GM12878 (cell line): ENCODE measurements at regions not wholly inside any gene's neighbourhood (a gene's known extent, or its start where the extent isn't known, plus 50 kb on each side); places are given as distances from the start of the nearest gene placed in this dataset.

Experiments
- ATAC-seq: fragments of 200-7000 bp; cut with Tn5 transposase; 3 replicates; pipeline ENCODE4 v1.9.1; 2020; ENCODE audit warnings: mild to moderate bottlenecking, moderate library complexity
- BruUV-seq: library from RNA; stranded (reverse); fragments of 400-500 nt; replicated peaks from 2 replicates; lab custom pipeline; 2021; lab: Mats Ljungman, UMichigan
- CTCF ChIA-PET: fragments of 300-600 bp; sonication (Branson Sonifier 250); formaldehyde crosslinking; extraction: SDS; loops from one replicate; lab custom pipeline; 2021; ENCODE audit warnings: inconsistent platforms; lab: Yijun Ruan, JAX
- POLR2A ChIA-PET: fragments of 350-600 bp; formaldehyde crosslinking; extraction: SDS; loops from one replicate; lab custom pipeline; 2021; ENCODE audit warnings: inconsistent platforms; lab: Charles Lee
- RAD21 ChIA-PET: fragments of 300-600 bp; sonication (Branson Sonifier 250); formaldehyde crosslinking; loops from one replicate; lab custom pipeline; 2023; ENCODE audit warnings: antibody characterized with exemption; ENCODE audit not compliant: unreplicated experiment; lab: Charles Lee
- SMC1A ChIA-PET: fragments of 300-600 bp; sonication (Branson Sonifier 250); formaldehyde crosslinking; loops from one replicate; lab custom pipeline; 2023; ENCODE audit not compliant: unreplicated experiment, uncharacterized antibody; lab: Charles Lee
- DNase-seq: peaks from one replicate; pipeline ENCODE4 v3.0.0-alpha.2; 2011; ENCODE audit warnings: low read depth, low spot score
- FAIRE-seq: peaks from 3 replicates; lab custom pipeline; 2011; peaks lifted over from hg19 to GRCh38; lab: Jason Lieb, UNC
- H2AFZ ChIP-seq: 2 replicates; pipeline ENCODE4 v1.6.0; 2011; ENCODE audit warnings: low read depth, low read length, control low read depth; ENCODE audit not compliant: control insufficient read depth
- H3K27ac ChIP-seq: 2 replicates; pipeline ENCODE4 v1.5.1; 2011; ENCODE audit warnings: control low read depth; ENCODE audit not compliant: control insufficient read depth, insufficient read depth
- H3K27me3 ChIP-seq, 2 experiments: replicated peaks in 1 of 2; 2 replicates each; pipeline versions ENCODE4 v1.6.0 to v1.6.1; 2011; ENCODE audit warnings: low read length in 1 of 2; ENCODE audit not compliant: control insufficient read depth in 2 of 2, insufficient read depth in 2 of 2
- H3K36me3 ChIP-seq, 2 experiments: 2 replicates each; pipeline ENCODE4 v1.5.1; 2011; ENCODE audit warnings: low read length in 1 of 2; ENCODE audit not compliant: control insufficient read depth in 2 of 2, insufficient read depth in 2 of 2
- H3K4me1 ChIP-seq: 2 replicates; pipeline ENCODE4 v1.6.1; 2011; ENCODE audit warnings: mild to moderate bottlenecking, low read length, moderate library complexity, mixed read lengths; ENCODE audit not compliant: control insufficient read depth, insufficient read depth
- H3K4me2 ChIP-seq: 2 replicates; pipeline ENCODE4 v1.6.0; 2011; ENCODE audit warnings: control low read depth; ENCODE audit not compliant: control insufficient read depth, insufficient read depth
- H3K4me3 ChIP-seq: fragments of 200-600 bp; sonication (generic); 2 replicates; pipeline ENCODE4 v1.5.1; 2016
- H3K79me2 ChIP-seq: 2 replicates; pipeline ENCODE4 v1.6.0; 2011; ENCODE audit warnings: low read length; ENCODE audit not compliant: control insufficient read depth, insufficient read depth
- H3K9ac ChIP-seq: 2 replicates; pipeline ENCODE4 v1.8.0; 2011; ENCODE audit warnings: low read length, control low read depth, mixed read lengths; ENCODE audit not compliant: control insufficient read depth, insufficient read depth
- H3K9me3 ChIP-seq: replicated peaks from 3 replicates; pipeline ENCODE4 v1.5.1; 2011; ENCODE audit warnings: mild to moderate bottlenecking, low read length; ENCODE audit not compliant: control insufficient read depth, insufficient read depth
- H4K20me1 ChIP-seq: 2 replicates; pipeline ENCODE4 v1.6.0; 2011; ENCODE audit not compliant: control insufficient read depth, insufficient read depth
- BMI1 ChIP-seq: fragments of 450-650 bp; IDR thresholded peaks from 2 replicates; pipeline ENCODE4 v1.6.1; 2016; ENCODE audit warnings: mild to moderate bottlenecking, moderate library complexity, borderline replicate concordance
- CBX3 ChIP-seq: fragments of 200-600 bp; sonication (generic); IDR thresholded peaks from 2 replicates; pipeline ENCODE4 v1.6.1; 2016; ENCODE audit warnings: low read depth, borderline replicate concordance
- DPF2 ChIP-seq: fragments of 450-650 bp; IDR thresholded peaks from 2 replicates; pipeline ENCODE4 v1.6.1; 2017; ENCODE audit warnings: mild to moderate bottlenecking
- FOXK2 ChIP-seq: fragments of 450-650 bp; IDR thresholded peaks from 2 replicates; pipeline ENCODE4 v1.6.1; 2017; ENCODE audit warnings: mild to moderate bottlenecking, moderate library complexity
- NFYB ChIP-seq: IDR thresholded peaks from 2 replicates; pipeline ENCODE4 v1.6.1; 2011; ENCODE audit warnings: low read depth, mild to moderate bottlenecking, low read length, improper control_type of control experiment, moderate library complexity; ENCODE audit not compliant: insufficient read depth
- NR2C1 ChIP-seq: fragments of 450-650 bp; IDR thresholded peaks from 2 replicates; pipeline ENCODE4 v1.6.1; 2017; ENCODE audit warnings: antibody characterized with exemption, mild to moderate bottlenecking, moderate library complexity
- PAX8 ChIP-seq: fragments of 450-650 bp; IDR thresholded peaks from 2 replicates; pipeline ENCODE4 v1.6.1; 2017; ENCODE audit warnings: mild to moderate bottlenecking, moderate library complexity
- RCOR1 ChIP-seq: conservative IDR thresholded peaks from 2 replicates; pipeline ENCODE4 v1.6.1; 2012; ENCODE audit warnings: low read depth, low read length, improper control_type of control experiment
- SIX5 ChIP-seq: IDR thresholded peaks from 2 replicates; pipeline ENCODE4 v1.6.1; 2011; ENCODE audit warnings: mild to moderate bottlenecking, low read depth, low read length, moderate library complexity; ENCODE audit not compliant: severe bottlenecking
- SMAD1 ChIP-seq: fragments of 450-650 bp; IDR thresholded peaks from 2 replicates; pipeline ENCODE4 v1.6.1; 2018; ENCODE audit warnings: mild to moderate bottlenecking, low read depth; ENCODE audit not compliant: partially characterized antibody
- WGBS: methylation state at CpG from one replicate; pipeline ENCODE4 v1.1.6; 2016; ENCODE audit warnings: low lambda C conversion rate; ENCODE audit not compliant: insufficient replicate concordance, insufficient coverage; ENCODE audit errors: missing lambda C conversion rate; 5-methylcytosine and 5-hydroxymethylcytosine counted together
- in situ Hi-C: fragments of 300-500 bp; cut with MboI; formaldehyde crosslinking; loops from 9 replicates; pipeline ENCODE4 v1.14.3; 2018; ENCODE audit warnings: mixed read lengths
- intact Hi-C: fragments of 100-400 bp; cut with micrococcal nuclease; formaldehyde crosslinking; loops from one replicate; pipeline ENCODE4 v1.14.2; 2022; ENCODE audit not compliant: unreplicated experiment
- TF ChIP-seq, protein P1 (sequence below), 3 experiments: IDR thresholded peaks in 2 of 3; conservative IDR thresholded peaks in 1 of 3; 2 replicates each; pipeline ENCODE4 v1.5.1; 2011; ENCODE audit warnings: low read depth in 3 of 3, low read length in 3 of 3, mild to moderate bottlenecking in 3 of 3, control low read depth in 2 of 3, moderate library complexity in 2 of 3, inconsistent platforms in 1 of 3, mixed read lengths in 1 of 3; ENCODE audit not compliant: control insufficient read depth in 2 of 3, insufficient read depth in 1 of 3; ENCODE audit errors: extremely low read depth in 1 of 3

DNA sequence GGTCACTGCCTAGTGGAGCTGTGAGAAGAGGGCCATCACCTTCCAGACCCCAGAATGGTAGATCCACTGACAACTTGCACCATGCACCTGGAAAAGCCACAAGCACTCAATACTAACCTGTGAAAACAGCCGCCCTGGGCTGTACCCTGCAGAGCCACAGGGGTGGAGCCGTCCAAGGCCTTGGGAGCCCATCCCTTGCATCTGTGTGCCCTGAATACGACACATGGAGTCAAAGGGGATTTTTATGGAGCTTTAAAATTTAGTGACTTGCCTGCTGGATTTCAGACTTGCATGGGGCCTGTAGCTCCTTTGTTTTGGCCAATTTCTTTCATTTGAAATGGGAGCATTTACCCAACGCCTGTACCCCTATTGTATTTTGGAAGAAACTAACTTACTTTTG lies 62.4 kb upstream of the HTR4 start:
- ChIA-PET CTCF (no interaction called here), SMC1A (no interaction called here), POLR2A (no interaction called here), RAD21 (interaction anchor here (0.7 kb wide), 1 partner anchor 14 kb away, joined by 3 read pairs; no protein-coding TSS in a partner anchor)
- no peaks in the 10 kb centered on the region; a peak in 2 of 4 replicates for H3K27me3 ChIP-seq
- H2AFZ ChIP-seq: no peak overlapping the region
- H3K27ac ChIP-seq: no peak overlapping the region
- in situ Hi-C loops: no loop called here
- no peak for ATAC-seq
- no peaks in the 10 kb centered on the region for H3K79me2 ChIP-seq
- no peak overlapping the region for H3K4me2 ChIP-seq
- WGBS: 14% methylated on average over 4 of the region's 4 CpGs
- no peak overlapping the region for H3K9ac ChIP-seq
- DNase-seq: no peak
- no peak overlapping the region for H3K4me3 ChIP-seq
- H4K20me1 ChIP-seq: no peaks in the 10 kb centered on the region
- no peaks in the 10 kb centered on the region for H3K9me3 ChIP-seq
- no TSS peak for BruUV-seq
- intact Hi-C loops: no loop called here
- H3K36me3 ChIP-seq: no peaks in the 10 kb centered on the region
- no peaks in the 10 kb centered on the region for H3K4me1 ChIP-seq
- TF ChIP-seq SMAD1 (no peak), NFYB (no peak)
- FAIRE-seq: no peak

DNA sequence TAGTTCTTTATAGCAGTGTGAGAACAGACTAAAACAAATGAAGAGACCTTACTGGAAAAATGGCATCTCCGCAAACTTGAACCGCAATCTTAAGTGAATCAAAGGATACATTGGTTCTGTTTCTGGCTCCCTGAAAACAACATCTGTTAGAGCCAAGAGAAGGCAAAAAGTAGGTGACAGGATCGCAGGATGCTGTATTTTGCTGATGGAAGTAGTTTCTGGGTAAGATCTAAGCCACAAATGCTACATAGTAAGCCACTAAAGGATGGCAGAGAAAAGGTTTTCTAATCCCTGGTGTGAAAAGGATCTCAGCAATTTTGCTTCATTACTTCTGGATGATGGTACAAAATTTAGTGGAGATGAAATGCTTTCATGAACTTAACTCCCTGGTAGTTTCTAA lies 63.3 kb upstream of the HTR4 start:
- POLR2A ChIA-PET: interaction anchor here (0.6 kb wide), 1 partner anchor 206 kb away, joined by 3 read pairs; no protein-coding TSS in a partner anchor
- Histone ChIP-seq H4K20me1 (no peaks in the 10 kb centered on the region), H3K4me1 (no peaks in the 10 kb centered on the region), H3K27me3 (no peaks in the 10 kb centered on the region; a peak in 2 of 4 replicates), H3K36me3 (no peaks in the 10 kb centered on the region), H3K4me2 (no peak overlapping the region), H3K79me2 (no peaks in the 10 kb centered on the region), H3K9ac (no peak overlapping the region), H3K27ac (no peak overlapping the region), H3K4me3 (no peak overlapping the region), H2AFZ (no peak overlapping the region), H3K9me3 (no peaks in the 10 kb centered on the region)
- RAD21 ChIA-PET: no interaction called here
- CTCF ChIA-PET: interaction anchor here (7.6 kb wide), 1 partner anchor 14 kb away, joined by 48 read pairs; no protein-coding TSS in a partner anchor
- SMC1A ChIA-PET: no interaction called here
- DNase-seq (no peak), ATAC-seq (no peak), FAIRE-seq (no peak)
- 35% methylated on average over 3 of the region's 3 CpGs for WGBS
- in situ Hi-C loops: no loop called here
- BruUV-seq: no TSS peak
- intact Hi-C loops: no loop called here
- TF ChIP-seq PAX8: no peak
- TF ChIP-seq CBX3: no peak
- no peak for TF ChIP-seq BMI1
- no peak for TF ChIP-seq RCOR1
- no peak for TF ChIP-seq NR2C1
- TF ChIP-seq, protein P1, sequence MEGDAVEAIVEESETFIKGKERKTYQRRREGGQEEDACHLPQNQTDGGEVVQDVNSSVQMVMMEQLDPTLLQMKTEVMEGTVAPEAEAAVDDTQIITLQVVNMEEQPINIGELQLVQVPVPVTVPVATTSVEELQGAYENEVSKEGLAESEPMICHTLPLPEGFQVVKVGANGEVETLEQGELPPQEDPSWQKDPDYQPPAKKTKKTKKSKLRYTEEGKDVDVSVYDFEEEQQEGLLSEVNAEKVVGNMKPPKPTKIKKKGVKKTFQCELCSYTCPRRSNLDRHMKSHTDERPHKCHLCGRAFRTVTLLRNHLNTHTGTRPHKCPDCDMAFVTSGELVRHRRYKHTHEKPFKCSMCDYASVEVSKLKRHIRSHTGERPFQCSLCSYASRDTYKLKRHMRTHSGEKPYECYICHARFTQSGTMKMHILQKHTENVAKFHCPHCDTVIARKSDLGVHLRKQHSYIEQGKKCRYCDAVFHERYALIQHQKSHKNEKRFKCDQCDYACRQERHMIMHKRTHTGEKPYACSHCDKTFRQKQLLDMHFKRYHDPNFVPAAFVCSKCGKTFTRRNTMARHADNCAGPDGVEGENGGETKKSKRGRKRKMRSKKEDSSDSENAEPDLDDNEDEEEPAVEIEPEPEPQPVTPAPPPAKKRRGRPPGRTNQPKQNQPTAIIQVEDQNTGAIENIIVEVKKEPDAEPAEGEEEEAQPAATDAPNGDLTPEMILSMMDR (IDR thresholded peaks at IDR 0.05 in 2 of 3, conservative IDR thresholded peaks at IDR 0.05 in 1 of 3; ENCODE audit: control insufficient read depth in 2 of 3, extremely low read depth in 1 of 3, insufficient read depth in 1 of 3, low read depth in 3 of 3, low read length in 3 of 3): no peak
- no peak for TF ChIP-seq DPF2
- no peak for TF ChIP-seq SIX5
- no peak for TF ChIP-seq FOXK2
- TF ChIP-seq, all 136 proteins: peak for 0
